Activated T-helper 1 cell treated with anti-CD3 and anti-CD28 coated beads, Interleukin-2, amount 50 U/mL, for 16 hours (primary cell): ENCODE measurements at regions not wholly inside any gene's neighbourhood (a gene's known extent, or its start where the extent isn't known, plus 50 kb on each side); places are given as distances from the start of the nearest gene placed in this dataset.
"Not testable (repeated sequence)": the region's sequence is repeated elsewhere in the genome, so short reads cannot be mapped to it uniquely, and the experiment has no call there.

ENCODE experiments used
- DNase-seq, 2 donors: peaks; one replicate each; pipeline ENCODE4 v3.0.0-alpha.2; 2020; ENCODE audit warnings: low read depth in 1 of 2, low spot score in 1 of 2

DNA sequence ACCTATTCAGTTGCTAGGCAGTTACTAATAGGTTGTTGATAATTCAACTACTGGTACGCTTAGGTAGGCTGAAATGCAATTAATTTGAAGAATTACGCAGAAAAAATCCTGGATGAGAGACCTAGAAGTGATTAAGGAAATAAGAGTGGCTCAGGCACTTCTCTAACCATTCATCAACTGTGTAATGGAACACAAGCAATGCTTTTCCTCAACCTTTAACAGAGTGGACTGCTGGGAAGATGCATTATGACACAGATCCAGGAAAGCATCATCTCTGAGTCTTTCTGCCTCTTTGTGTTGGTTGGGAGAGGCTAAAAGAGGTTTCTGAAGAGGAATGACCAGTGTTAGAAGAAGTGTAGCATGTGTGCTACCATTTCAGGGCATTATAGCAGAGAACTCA is 992.2 kb downstream of the TSN start:
- no peak for DNase-seq

DNA sequence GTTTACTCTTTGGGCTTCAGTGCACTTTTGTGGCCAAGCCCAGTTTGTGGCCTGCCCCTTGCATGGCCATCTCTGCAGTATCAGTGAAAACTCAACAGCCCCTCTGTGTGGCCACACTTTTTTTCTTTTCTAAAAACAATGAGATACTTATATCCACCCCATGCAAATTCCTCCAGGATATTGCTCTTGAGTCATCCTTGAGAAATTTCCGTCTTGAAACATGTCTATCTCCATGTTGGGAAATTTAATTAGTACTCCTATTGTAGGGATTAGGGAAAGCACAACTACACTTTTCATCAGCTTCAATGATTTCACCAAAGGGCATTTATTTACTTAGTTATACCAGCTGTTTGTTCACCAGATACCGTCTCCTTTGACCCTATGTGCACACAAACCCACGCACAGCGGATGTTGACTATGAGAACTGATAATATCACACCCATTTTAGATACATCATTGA is 993.1 kb downstream of the TSN start:
- no peak for DNase-seq

DNA sequence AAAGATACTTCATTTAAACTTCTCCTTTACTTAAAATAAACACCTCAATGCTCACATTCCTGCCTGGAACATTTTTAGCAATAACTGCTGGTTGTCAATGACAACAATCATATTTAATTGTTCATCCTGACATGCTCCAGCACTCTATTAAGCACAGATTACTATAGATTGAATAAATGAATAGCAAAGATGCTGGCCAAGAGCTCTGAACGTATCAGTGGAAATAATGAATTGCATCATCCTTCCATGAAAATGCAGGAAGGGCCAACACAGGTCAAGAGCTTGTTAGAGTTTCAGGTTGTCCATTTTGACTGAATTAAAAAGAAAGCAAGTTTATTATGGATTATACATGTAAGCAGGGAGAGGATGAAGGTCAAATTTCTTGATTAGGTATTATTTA is 994.0 kb downstream of the TSN start:
- DNase-seq, result no peak

DNA sequence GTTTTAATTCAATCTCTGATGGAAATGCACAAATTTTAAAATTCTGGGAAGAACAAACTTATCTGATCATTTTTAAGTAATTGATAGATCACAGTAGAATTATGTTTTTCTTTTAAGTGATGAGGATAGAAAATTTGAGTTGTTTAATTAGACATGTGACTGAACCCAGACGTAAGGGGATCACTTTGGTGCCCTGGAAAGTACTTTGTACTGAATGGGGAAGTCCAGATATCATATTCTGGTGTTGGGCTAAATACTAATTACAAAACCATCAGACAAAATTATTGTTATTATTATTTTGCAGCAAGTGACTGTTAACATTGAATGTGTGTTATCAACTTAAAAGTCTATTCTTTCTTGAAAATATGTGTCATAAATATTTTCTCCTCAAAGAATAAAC is 994.6 kb downstream of the TSN start:
- no peak for DNase-seq

DNA sequence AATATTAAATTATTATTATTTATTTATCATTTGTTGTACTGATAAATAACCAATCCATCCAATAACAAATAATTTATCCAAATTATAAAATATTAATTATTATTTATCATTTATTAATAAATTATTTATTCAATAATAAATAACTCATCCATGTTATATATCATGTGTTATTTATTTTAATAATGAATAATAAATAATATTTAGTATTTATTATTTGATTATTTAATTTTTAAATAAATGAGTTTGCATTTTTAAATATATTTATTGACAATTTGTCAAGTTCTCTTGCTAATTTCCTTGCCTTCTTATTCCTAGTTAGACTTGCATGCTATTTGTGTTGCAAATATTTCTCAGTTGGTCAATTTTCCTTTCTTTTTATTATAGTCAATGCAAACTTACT is 995.4 kb downstream of the TSN start:
- no peak for DNase-seq

DNA sequence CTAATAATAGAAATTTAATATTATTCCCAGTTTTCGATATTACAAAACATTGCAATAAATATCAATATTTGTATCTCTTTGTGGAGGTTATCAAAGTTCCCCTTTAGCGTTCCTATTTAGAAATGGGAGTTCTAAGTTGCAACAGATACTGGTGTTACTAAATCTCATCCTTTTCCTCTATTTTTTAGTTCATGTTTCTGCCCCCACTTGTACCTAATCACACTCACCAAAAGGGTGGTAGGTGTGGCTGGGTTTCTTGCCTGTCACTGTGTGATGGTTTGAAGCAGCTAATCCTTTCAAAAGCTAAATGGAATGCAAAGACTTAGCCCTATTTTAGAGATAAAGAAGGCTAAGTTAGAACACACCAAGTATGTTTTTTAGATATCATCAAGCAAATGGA is 997.9 kb downstream of the TSN start:
- no peak for DNase-seq

DNA sequence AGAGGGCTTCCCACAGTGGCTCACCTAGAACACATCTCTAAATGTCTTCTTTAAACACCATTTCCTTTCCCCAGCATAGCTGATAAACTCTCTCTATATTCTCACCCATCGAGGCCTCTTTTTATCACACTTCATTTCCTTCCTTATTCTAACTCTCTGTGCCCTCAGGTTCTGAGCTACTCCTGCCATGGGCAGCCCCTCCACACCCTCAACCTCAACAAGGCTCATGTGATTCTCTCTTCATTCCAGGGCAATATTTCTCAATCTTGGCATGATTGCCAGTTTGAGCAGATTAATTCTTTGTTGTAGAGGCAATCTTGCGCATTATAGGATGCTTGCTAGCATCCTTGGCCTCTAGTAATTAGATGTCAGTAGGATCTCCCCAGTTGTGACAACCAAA is 999.1 kb downstream of the TSN start:
- no peak for DNase-seq

DNA sequence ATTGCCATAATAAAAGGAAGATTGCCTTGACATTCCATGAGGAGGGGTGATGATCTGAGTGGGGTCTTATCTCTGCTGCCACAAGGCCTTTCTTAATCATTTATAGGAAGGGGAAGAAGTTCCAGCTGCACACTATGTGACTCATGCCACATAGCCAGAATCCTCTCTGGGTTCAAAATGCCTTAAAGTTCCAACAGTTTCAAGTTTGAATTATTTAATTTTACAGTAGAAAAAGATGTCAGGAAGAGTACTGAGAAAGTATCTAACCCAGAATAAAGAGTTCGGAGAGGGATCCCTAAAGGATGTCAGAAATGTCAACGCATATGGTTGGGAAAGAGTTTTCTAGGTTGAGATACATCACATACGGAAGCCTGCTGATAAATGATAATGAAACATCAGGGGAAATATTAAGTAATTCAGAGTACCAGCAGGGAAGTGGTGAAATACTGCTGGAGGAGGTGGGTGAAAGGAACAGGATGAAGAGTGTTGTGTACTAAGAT is 999.9 kb downstream of the TSN start:
- DNase-seq, result no peak

DNA sequence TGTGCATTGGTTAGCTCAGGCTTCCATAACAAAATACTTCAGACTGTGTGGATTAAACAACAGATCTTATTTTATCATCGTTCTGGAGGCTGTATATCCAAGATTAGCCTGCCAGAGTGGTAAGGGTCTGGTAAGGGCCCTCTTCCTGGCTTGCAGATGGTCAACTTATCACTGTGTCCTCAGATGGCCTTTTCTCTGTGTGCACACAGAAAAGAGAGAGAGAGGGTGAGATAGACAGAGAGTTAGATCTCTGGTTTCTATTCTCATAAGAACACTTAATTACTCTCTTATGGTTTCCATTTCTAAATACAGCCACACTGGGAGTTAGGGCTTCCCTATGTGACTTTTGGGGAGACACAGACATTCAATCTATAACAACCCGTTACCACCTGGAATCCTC is 1003.5 kb downstream of the TSN start:
- DNase-seq, result no peak

DNA sequence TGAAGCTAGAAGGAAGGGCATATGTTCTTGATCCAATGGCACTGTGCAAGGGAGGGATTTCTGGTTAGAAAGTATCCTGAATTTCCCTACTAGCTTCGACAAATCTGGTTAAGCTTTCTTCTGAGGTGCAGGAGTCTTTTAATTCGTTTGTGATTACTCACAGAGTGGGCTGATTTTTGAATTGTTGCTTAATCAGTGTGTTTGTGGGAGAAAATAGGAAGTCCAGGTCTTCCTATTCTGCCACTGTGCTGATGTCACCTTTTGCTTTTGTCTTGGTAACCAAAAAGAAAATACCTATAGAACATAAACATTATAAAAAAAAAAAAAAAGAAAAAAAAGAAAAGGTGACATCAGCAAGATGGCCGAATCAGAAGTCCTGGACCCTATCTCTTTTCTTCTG is 1008.6 kb downstream of the TSN start:
- DNase-seq, result no peak

DNA sequence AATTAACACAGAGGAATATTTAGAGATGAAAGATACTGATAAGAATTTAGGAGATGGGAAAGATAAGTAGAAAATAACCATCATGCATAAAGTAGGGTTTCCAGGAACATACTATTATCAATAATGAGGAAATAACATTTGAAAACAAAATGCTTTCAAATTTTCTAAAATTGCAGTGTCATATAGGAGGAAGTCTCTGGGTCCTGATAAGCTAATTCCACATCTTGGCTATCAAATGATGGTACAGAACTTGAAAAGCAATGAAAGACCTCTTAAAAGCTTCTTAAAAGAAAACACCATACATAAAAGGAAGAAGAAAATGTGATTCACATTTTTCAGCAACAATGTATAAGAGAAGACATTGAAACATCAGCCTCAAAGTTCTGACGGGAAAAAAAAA is 1024.8 kb downstream of the TSN start:
- no peak for DNase-seq

DNA sequence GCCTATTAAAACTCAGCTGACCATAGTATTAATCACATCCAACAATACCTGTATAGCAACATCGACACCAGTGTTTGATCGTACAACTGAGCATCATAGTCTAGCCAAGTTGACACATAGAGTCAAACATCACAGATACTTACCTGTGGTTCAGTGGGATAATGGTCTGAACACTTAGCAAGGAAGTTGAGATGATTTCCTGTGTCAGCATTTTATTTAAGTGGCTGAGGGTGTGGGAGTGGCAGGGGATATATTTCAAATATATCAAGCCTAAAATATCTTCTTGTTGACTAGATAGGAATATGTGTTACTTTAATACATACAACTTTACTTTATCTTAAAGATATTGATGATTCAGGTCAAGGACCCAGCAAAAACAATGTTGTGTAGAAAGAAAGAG is 1038.6 kb downstream of the TSN start:
- no peak for DNase-seq

DNA sequence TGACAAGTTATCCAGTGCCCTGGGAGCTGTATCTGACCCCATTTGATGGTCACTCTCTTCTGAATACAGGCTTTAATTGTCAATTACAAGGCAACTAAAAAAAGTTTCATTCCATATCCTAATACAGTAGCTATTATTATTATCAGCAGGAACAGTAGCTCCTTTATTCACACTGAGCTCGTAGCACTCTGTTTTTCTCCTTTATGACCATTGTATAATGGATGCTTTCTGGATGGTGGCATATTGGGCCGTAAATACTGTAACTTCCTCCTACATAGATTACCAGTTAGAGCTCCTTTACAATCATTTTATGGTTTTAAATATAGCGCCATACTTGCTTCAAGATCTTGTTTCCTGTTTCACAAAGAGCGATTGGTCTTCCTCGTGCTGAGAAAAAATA is 1040.3 kb downstream of the TSN start:
- DNase-seq, result no peak

DNA sequence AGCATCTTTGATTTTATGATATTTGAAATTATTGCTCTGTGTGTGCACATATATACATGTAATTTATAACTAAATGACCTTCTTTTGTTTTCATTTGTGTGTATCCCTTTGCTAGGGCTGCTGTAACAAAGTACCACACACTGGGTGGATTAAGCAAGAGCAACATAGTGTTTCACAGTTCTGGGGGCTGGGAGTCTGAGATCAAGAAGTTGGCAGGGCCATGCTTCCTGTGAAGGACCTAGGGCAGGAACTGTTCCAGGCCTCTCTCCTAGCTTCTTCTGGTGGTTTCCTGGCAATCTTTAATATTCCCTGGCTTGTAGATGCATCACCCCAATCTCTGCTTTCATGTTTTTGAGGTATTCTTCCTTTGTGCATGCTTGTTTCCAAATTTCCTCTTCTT is 1043.9 kb downstream of the TSN start:
- DNase-seq, result no peak

DNA sequence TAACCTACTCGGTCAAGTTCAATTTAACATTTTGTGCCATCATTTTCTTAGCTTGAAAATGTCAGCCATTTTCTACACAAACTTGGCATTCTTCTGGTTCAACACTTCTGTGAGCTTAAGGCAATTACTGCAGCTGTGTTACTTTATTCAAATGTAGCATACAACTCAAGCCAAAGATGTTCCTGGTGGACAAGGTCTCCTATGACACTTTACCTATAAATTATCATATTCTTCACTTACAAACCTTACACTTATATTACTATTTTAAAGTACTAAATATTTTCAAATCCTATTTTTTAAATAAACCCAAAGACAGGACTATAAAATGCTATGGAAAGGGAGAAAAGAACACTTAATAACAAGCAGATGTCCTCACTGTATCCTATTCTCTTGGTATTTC is 1045.3 kb downstream of the TSN start:
- DNase-seq, result no peak

DNA sequence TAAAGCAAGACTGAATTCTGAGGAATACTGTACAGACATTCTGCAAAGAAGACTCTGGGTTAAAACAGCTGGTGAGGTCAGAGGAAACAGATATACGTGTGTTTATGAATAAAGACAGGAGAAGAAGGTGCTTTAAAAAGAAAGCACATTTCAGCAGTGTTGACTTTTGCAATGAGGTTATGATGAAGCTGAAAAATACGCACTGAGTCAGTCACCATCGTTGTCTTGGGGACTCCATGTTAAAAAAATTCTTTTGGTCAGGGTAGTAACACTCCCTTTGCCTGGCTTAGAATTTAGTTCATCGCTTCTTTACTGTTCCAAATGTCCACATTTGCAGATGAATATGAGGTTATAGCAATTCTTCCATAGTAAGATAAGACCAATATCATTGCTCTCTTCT is 1049.0 kb downstream of the TSN start:
- DNase-seq, result no peak

DNA sequence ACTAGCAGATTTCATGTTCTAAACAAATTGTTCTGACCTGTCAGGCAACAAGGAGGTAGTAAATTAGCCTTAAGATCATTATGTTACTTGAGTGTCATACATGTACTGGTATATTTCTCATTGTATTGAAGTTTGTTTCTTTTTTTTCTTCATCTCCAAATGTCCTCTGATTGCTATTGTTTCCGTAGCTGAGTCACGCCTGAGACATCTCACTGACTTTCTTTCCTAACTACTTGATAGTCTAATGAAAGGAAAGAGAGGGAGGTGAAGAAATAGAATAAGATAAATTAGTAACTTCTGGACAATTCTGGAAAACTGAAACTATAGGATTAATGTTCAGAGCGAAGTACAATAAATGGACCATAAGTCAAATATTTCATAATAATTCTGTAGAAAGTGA is 1049.9 kb downstream of the TSN start:
- no peak for DNase-seq

DNA sequence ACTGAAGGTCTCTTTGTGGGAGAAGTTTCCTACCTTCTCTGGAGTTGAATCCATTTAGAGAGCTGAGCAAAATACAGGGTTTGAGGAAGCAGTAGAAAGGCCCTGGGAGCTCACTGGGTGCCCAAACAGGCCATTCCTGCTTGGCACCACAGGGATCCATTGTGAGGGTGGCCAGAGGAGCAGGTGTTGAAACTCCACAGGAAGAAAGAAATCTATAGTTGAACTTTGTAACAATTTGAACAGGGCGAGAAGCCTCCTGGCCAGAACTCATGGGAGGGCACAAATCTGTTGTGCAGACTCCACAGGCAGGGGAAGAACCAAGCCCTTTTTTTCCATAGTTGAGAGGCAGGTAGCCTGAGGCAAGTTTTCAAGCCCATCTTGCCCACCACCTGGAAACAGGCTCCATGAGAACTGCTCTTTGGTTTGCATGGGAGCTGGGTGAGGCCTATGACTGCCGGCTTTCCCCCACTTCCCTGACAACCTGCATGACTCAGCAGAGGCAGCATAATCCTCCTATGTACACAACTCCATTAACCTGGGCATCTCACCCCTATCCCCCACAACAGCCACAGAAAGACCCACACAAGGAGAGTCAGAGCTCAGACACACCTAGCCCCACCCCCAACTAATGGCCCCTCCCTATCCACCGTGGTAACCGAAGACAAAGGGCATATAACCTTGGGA is 1053.0 kb downstream of the TSN start:
- no peak for DNase-seq

DNA sequence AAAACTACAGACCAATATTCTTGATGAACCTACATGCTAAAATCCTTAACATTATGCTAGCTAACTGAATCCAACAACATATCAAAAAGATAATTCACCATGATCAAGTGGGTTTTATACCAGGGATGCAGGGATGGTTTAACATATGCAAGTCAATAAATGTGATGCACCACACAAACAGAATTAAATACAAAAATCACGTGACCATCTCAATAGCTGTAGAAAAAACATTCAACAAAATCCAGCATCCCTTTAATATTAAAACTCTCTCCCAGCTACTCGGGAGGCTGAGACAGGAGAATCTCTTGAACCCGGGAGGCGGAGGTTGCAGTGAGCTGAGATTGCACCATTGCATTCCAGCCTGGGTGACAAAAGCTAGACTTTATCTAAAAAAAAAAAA is 1056.8 kb downstream of the TSN start:
- not testable (repeated sequence) for DNase-seq

DNA sequence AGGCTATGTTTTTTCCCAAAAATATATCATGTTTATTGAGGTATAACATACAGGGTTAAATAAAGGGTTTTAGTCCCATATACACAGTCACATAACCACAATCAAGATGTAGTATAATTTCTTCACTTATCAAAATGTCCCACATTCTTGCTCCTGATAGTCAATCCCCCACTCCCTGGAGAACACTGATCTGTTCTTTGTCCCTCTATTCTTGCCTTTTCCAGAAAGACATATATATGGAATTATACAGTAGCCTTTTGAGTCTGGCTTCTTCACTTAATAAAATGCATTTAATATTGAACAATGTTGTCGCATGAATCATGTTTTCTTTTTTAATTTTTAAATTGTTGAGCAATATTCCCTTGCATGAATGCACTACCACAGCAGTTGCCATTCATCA is 1059.7 kb downstream of the TSN start:
- DNase-seq, result no peak

DNA sequence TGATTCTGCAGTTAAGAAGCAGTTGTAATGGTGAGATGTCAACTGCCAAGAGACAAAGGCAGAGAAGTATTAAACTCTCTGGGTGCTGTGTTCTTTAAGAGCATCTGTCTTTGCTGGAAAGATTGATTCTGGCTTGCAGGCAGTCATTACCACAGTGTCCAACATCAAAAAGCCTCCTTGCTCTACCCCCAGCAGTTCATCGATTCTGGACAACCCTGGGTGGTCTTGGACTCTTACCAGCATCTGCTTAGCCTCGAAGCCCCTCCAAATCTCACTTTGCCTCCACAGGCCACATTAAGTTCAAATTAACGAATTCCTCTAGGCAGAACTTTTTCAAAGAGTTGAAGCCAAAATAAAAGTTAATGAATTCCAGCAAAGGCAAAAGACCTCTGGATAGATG is 1061.4 kb downstream of the TSN start:
- DNase-seq, result no peak

DNA sequence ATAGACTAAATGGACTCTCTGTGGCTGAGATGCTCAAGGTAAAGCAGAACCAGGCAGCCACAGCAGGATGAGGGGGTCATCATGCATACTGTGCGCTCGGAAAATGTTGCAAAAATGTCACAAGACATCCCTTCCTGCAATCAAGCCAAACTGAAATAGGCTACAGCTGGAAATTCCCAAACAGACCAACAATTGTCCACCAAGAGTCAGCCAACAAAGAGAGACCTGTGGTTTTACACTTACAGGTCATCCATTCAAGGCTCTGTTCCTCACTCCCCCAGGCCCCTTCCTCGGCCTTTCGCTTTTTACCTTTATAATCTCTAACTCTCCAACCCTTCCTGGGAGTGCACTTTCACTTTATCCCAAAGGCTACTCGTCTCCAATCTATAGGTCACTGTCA is 1066.9 kb downstream of the TSN start:
- no peak for DNase-seq

DNA sequence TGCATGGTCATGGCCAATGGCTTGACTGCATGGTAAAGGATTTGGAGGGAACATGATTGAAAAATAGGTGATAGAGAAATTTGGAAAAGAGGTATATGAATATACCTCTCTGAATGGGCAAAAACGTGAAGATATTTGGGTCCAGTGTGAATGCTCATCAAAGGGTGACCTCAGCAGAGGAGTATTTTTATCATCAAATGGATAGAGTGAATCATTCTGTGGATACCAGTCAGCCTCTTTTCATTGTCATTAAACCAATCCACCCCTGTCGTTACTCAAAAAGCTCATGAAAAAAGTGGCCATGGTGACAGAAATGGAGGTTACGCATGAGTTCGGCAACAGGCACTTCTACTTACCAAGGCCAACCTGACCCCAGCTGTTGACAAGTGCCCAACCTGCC is 1074.7 kb downstream of the TSN start:
- DNase-seq, result no peak

DNA sequence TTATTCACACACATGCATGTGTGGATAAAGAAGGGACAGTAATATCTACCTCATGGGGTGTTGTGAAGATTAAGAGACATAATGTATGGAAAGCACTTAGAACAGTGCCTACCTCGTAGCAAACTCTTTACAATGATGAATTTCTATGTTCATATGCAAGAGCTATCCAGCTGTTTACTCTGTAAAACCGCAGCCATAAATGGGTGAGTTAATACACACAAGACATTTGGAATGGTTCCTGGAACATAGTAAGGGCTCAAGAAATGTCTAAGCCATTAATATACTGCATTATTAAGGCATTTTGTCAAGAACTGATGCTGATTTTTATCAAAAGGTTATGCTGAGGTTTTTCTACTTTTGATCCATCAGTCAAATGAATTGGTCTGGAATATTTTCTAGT is 1076.2 kb downstream of the TSN start:
- DNase-seq, result no peak
